ENCODE measurements at regions not wholly inside any gene's neighbourhood (a gene's known extent, or its start where the extent isn't known, plus 50 kb on each side); places are given as distances from the start of the nearest gene placed in this dataset.

- TF ChIP-seq TAF1 (conservative IDR thresholded peaks at IDR 0.05) (no peak), CTCF (IDR thresholded peaks at IDR 0.05; ENCODE audit: low read depth, low read length, missing input control) (no peak), REST (IDR thresholded peaks at IDR 0.05) (no peak), JUND (IDR thresholded peaks at IDR 0.05) (no peak), GABPA (IDR thresholded peaks at IDR 0.05 in 1 of 2, conservative IDR thresholded peaks at IDR 0.05 in 1 of 2) (no peak), ATF3 (IDR thresholded peaks at IDR 0.05) (no peak), RAD21 (IDR thresholded peaks at IDR 0.05) (no peak), MAX (IDR thresholded peaks at IDR 0.05) (no peak), ZBTB33 (IDR thresholded peaks at IDR 0.05) (no peak), EGR1 (IDR thresholded peaks at IDR 0.05; ENCODE audit: low read depth in 2 of 2) (no peak), YY1 (IDR thresholded peaks at IDR 0.05) (no peak)
Observed at GRCh38 chr10:129308953-129309564, 158.0 kb upstream of the MGMT start.

Data from liver (tissue), 3 donors.